ENCODE measurements at regions not wholly inside any gene's neighbourhood (a gene's known extent, or its start where the extent isn't known, plus 50 kb on each side); places are given as distances from the start of the nearest gene placed in this dataset.

GRCh38 chr14:73800970-73801515 lies 50.6 kb upstream of the PTGR2 start:
- ChIA-PET POLR2A (interaction anchor here (0.6 kb wide), 2 partner anchors 42 to 85 kb away, joined by 3 read pairs; no protein-coding TSS in a partner anchor), CTCF (no interaction called here)
- H3K9me3 ChIP-seq (ENCODE audit: control insufficient read depth, insufficient read depth, low read depth, low read length), result no peaks in the 10 kb centered on the region
- no peak overlapping the region for H3K4me3 ChIP-seq (ENCODE audit: low read depth, low read length)
- no peak overlapping the region for H3K27ac ChIP-seq (ENCODE audit: extremely low read depth, low read depth, low read length)
- no peaks in the 10 kb centered on the region for H3K4me1 ChIP-seq (ENCODE audit: control insufficient read depth, insufficient read depth, low read length)
- no peaks in the 10 kb centered on the region for H3K36me3 ChIP-seq (ENCODE audit: control insufficient read depth in 2 of 2, insufficient read depth in 1 of 2, low read length in 2 of 2)
- TF ChIP-seq ZNF174 (tag by site-specific recombination; IDR thresholded peaks at IDR 0.05) (no peak), MYNN (tag by site-specific recombination; IDR thresholded peaks at IDR 0.05; ENCODE audit: borderline replicate concordance) (no peak), ZNF639 (tag by site-specific recombination; IDR thresholded peaks at IDR 0.05) (no peak), ZNF23 (tag by site-specific recombination; IDR thresholded peaks at IDR 0.05; ENCODE audit: borderline replicate concordance) (no peak), ZSCAN16 (tag by site-specific recombination; IDR thresholded peaks at IDR 0.05) (no peak), ZNF221 (tag by site-specific recombination; IDR thresholded peaks at IDR 0.05; ENCODE audit: borderline replicate concordance) (no peak), PRDM1 (tag by site-specific recombination; IDR thresholded peaks at IDR 0.05) (no peak), ZNF138 (tag by site-specific recombination; IDR thresholded peaks at IDR 0.05; ENCODE audit: borderline replicate concordance) (no peak), ZBTB17 (tag by site-specific recombination; IDR thresholded peaks at IDR 0.05) (no peak), ZNF660 (tag by site-specific recombination; IDR thresholded peaks at IDR 0.05) (no peak)

- ChIA-PET POLR2A (interaction anchor here (1.0 to 1.6 kb wide), 3 partner anchors 11 to 13 kb away, joined by 3 to 4 read pairs (median 4); no protein-coding TSS in a partner anchor), CTCF (interaction anchor here (0.6 to 1.4 kb wide), 8 partner anchors 11 to 231 kb away, joined by 3 to 7 read pairs (median 3); no protein-coding TSS in a partner anchor)
- no peaks in the 10 kb centered on the region for H3K36me3 ChIP-seq (ENCODE audit: control insufficient read depth in 2 of 2, insufficient read depth in 1 of 2, low read length in 2 of 2)
- H3K27ac ChIP-seq (ENCODE audit: extremely low read depth, low read depth, low read length), result no peak overlapping the region
- H3K9me3 ChIP-seq (ENCODE audit: control insufficient read depth, insufficient read depth, low read depth, low read length), result no peaks in the 10 kb centered on the region
- H3K4me3 ChIP-seq (ENCODE audit: low read depth, low read length), result no peak overlapping the region
- no peaks in the 10 kb centered on the region for H3K4me1 ChIP-seq (ENCODE audit: control insufficient read depth, insufficient read depth, low read length)
- TF ChIP-seq ZNF473 (tag by site-specific recombination; IDR thresholded peaks at IDR 0.05) (no peak), ZNF791 (tag by site-specific recombination; IDR thresholded peaks at IDR 0.05) (no peak), ZNF175 (tag by site-specific recombination; IDR thresholded peaks at IDR 0.05) (no peak), SETDB1 (IDR thresholded peaks at IDR 0.05; ENCODE audit: insufficient read length, low read length) (no peak), ZNF776 (tag by site-specific recombination; IDR thresholded peaks at IDR 0.05; ENCODE audit: borderline replicate concordance) (no peak), ZNF274 (IDR thresholded peaks at IDR 0.05; ENCODE audit: low read length) (no peak), ZNF274 (tag by site-specific recombination; IDR thresholded peaks at IDR 0.05; ENCODE audit: borderline replicate concordance) (no peak), ZSCAN4 (tag by site-specific recombination; IDR thresholded peaks at IDR 0.05) (no peak), GFI1B (tag by site-specific recombination; IDR thresholded peaks at IDR 0.05) (no peak), HOXA7 (CRISPR knock-in tag; IDR thresholded peaks at IDR 0.05; ENCODE audit: borderline replicate concordance) (no peak), EGR2 (tag by site-specific recombination; IDR thresholded peaks at IDR 0.05; ENCODE audit: low read depth) (no peak), GLI2 (tag by site-specific recombination; IDR thresholded peaks at IDR 0.05; ENCODE audit: borderline replicate concordance, low read depth) (no peak), ZNF202 (tag by site-specific recombination; IDR thresholded peaks at IDR 0.05; ENCODE audit: borderline replicate concordance) (no peak), SP2 (tag by site-specific recombination; IDR thresholded peaks at IDR 0.05) (no peak), ELK4 (IDR thresholded peaks at IDR 0.05; ENCODE audit: borderline replicate concordance, low read depth, low read length) (no peak), ZNF645 (tag by site-specific recombination; IDR thresholded peaks at IDR 0.05) (no peak), ZNF544 (tag by site-specific recombination; IDR thresholded peaks at IDR 0.05) (no peak)
Measured at GRCh38 chr14:73797543-73798265, 53.9 kb upstream of the PTGR2 start.
